ENCODE measurements at regions not wholly inside any gene's neighbourhood (a gene's known extent, or its start where the extent isn't known, plus 50 kb on each side); places are given as distances from the start of the nearest gene placed in this dataset.
"Not testable (repeated sequence)": the region's sequence is repeated elsewhere in the genome, so short reads cannot be mapped to it uniquely, and the experiment has no call there.

- DNase-seq (ENCODE audit: low spot score), result not testable (repeated sequence)
Measured at GRCh38 chr2:225802076-225802475, 402.6 kb downstream of the NYAP2 start.

GRCh38 chr2:225797394-225797793 lies 397.9 kb downstream of the NYAP2 start:
- no peak for DNase-seq (ENCODE audit: low spot score)

GRCh38 chr2:225794652-225795400 lies 395.3 kb downstream of the NYAP2 start:
- DNase-seq (ENCODE audit: low spot score), result no peak

- no peak for DNase-seq (ENCODE audit: low spot score)
Measured at GRCh38 chr2:225793736-225794550, 394.4 kb downstream of the NYAP2 start.

- no peak for DNase-seq (ENCODE audit: low spot score)
Measured at GRCh38 chr2:225788571-225789094, 389.1 kb downstream of the NYAP2 start.

GRCh38 chr2:225787497-225787896 lies 388.0 kb downstream of the NYAP2 start:
- no peak for DNase-seq (ENCODE audit: low spot score)

- DNase-seq (ENCODE audit: low spot score), result no peak
Measured at GRCh38 chr2:225781991-225782390, 382.5 kb downstream of the NYAP2 start.

GRCh38 chr2:225781145-225781544 lies 381.6 kb downstream of the NYAP2 start:
- DNase-seq (ENCODE audit: low spot score), result no peak

- no peak for DNase-seq (ENCODE audit: low spot score)
Measured at GRCh38 chr2:225779829-225780228, 380.3 kb downstream of the NYAP2 start.

- no peak for DNase-seq (ENCODE audit: low spot score)
Measured at GRCh38 chr2:225773148-225773547, 373.6 kb downstream of the NYAP2 start.

GRCh38 chr2:225771701-225772100 lies 372.2 kb downstream of the NYAP2 start:
- no peak for DNase-seq (ENCODE audit: low spot score)

- DNase-seq (ENCODE audit: low spot score), result no peak
Measured at GRCh38 chr2:225768741-225769140, 369.2 kb downstream of the NYAP2 start.

- DNase-seq (ENCODE audit: low spot score), result no peak
Measured at GRCh38 chr2:225766431-225766830, 366.9 kb downstream of the NYAP2 start.

- DNase-seq (ENCODE audit: low spot score), result no peak
Measured at GRCh38 chr2:225765820-225766219, 366.3 kb downstream of the NYAP2 start.

GRCh38 chr2:225764346-225764745 lies 364.8 kb downstream of the NYAP2 start:
- DNase-seq (ENCODE audit: low spot score), result no peak

- no peak for DNase-seq (ENCODE audit: low spot score)
Measured at GRCh38 chr2:225763711-225764110, 364.2 kb downstream of the NYAP2 start.

- no peak for DNase-seq (ENCODE audit: low spot score)
Measured at GRCh38 chr2:225761396-225761795, 361.9 kb downstream of the NYAP2 start.

- no peak for DNase-seq (ENCODE audit: low spot score)
Measured at GRCh38 chr2:225757248-225757647, 357.7 kb downstream of the NYAP2 start.

- DNase-seq (ENCODE audit: low spot score), result no peak
Measured at GRCh38 chr2:225756198-225756597, 356.7 kb downstream of the NYAP2 start.

- no peak for DNase-seq (ENCODE audit: low spot score)
Measured at GRCh38 chr2:225748609-225749008, 349.1 kb downstream of the NYAP2 start.

- not testable (repeated sequence) for DNase-seq (ENCODE audit: low spot score)
Measured at GRCh38 chr2:225743996-225744395, 344.5 kb downstream of the NYAP2 start.

GRCh38 chr2:225742487-225742886 lies 343.0 kb downstream of the NYAP2 start:
- DNase-seq (ENCODE audit: low spot score), result no peak

GRCh38 chr2:225740086-225740485 lies 340.6 kb downstream of the NYAP2 start:
- DNase-seq (ENCODE audit: low spot score), result no peak

Data from ecto neural progenitor cell (in vitro differentiated cells).